MM.1S (cell line): ENCODE measurements at regions not wholly inside any gene's neighbourhood (a gene's known extent, or its start where the extent isn't known, plus 50 kb on each side); places are given as distances from the start of the nearest gene placed in this dataset.

ENCODE experiments used
- DNase-seq: peaks from one replicate; pipeline ENCODE4 v3.0.0-alpha.2; 2015
- H2AFZ ChIP-seq: fragments of 300-600 bp; sonication (generic); 2 replicates; pipeline ENCODE4 v1.6.0; 2016; ENCODE audit warnings: antibody characterized with exemption, low read length
- H3F3A ChIP-seq: fragments of 300-600 bp; sonication (generic); 2 replicates; pipeline ENCODE4 v1.6.1; 2016; ENCODE audit warnings: mild to moderate bottlenecking, antibody characterized with exemption, low read length, moderate library complexity, mixed read lengths; ENCODE audit not compliant: insufficient read depth
- H3K27ac ChIP-seq: fragments of 300-600 bp; sonication (generic); 2 replicates; pipeline ENCODE4 v1.5.1; 2016; ENCODE audit warnings: mild to moderate bottlenecking, low read length
- H3K27me3 ChIP-seq: fragments of 300-600 bp; sonication (generic); replicated peaks from 2 replicates; pipeline ENCODE4 v1.6.0; 2016; ENCODE audit warnings: low read length; ENCODE audit not compliant: insufficient read depth
- H3K36me3 ChIP-seq: fragments of 300-600 bp; sonication (generic); replicated peaks from 2 replicates; pipeline ENCODE4 v1.6.1; 2016; ENCODE audit warnings: mild to moderate bottlenecking, low read length, mixed read lengths; ENCODE audit not compliant: insufficient read depth
- H3K4me1 ChIP-seq: fragments of 300-600 bp; sonication (generic); 2 replicates; pipeline ENCODE4 v1.6.1; 2016; ENCODE audit warnings: low read length, mixed read lengths
- H3K4me2 ChIP-seq: fragments of 300-600 bp; sonication (generic); 2 replicates; pipeline ENCODE4 v1.6.0; 2016; ENCODE audit warnings: low read depth, low read length
- H3K4me3 ChIP-seq: fragments of 300-600 bp; sonication (generic); 2 replicates; pipeline ENCODE4 v1.5.1; 2016; ENCODE audit warnings: low read length, mixed read lengths
- H3K79me2 ChIP-seq: fragments of 300-600 bp; sonication (generic); 2 replicates; pipeline ENCODE4 v1.6.1; 2016; ENCODE audit warnings: mixed run types, low read length, mixed read lengths
- H3K9ac ChIP-seq: fragments of 300-600 bp; sonication (generic); 2 replicates; pipeline ENCODE4 v1.6.1; 2016; ENCODE audit warnings: low read length, mixed read lengths
- H3K9me2 ChIP-seq: fragments of 300-600 bp; sonication (generic); replicated peaks from 2 replicates; pipeline ENCODE4 v1.6.1; 2016; ENCODE audit warnings: mild to moderate bottlenecking, low read length, mixed read lengths; ENCODE audit not compliant: insufficient read depth
- H3K9me3 ChIP-seq: fragments of 300-600 bp; sonication (generic); replicated peaks from 2 replicates; pipeline ENCODE4 v1.6.1; 2016; ENCODE audit warnings: mild to moderate bottlenecking, low read length, mixed read lengths; ENCODE audit not compliant: insufficient read depth
- H4K20me1 ChIP-seq: fragments of 300-600 bp; sonication (generic); 2 replicates; pipeline ENCODE4 v1.6.1; 2016; ENCODE audit warnings: mild to moderate bottlenecking, low read length, moderate library complexity, mixed read lengths; ENCODE audit not compliant: insufficient read depth
- EZH2 ChIP-seq: fragments of 300-600 bp; sonication (generic); optimal IDR thresholded peaks from 2 replicates; pipeline ENCODE3; 2017; ENCODE audit warnings: low read depth, mild to moderate bottlenecking, antibody characterized with exemption, low read length, mixed read lengths
- EZH2phosphoT487 ChIP-seq: fragments of 300-600 bp; sonication (generic); IDR thresholded peaks from 2 replicates; pipeline ENCODE4 v1.6.1; 2018; ENCODE audit warnings: antibody characterized with exemption, low read length
- TF ChIP-seq, protein P1 (sequence below): fragments of 300-600 bp; sonication (generic); IDR thresholded peaks from 2 replicates; pipeline ENCODE4 v1.5.1; 2016; ENCODE audit warnings: antibody characterized with exemption, low read length, mixed read lengths

DNA sequence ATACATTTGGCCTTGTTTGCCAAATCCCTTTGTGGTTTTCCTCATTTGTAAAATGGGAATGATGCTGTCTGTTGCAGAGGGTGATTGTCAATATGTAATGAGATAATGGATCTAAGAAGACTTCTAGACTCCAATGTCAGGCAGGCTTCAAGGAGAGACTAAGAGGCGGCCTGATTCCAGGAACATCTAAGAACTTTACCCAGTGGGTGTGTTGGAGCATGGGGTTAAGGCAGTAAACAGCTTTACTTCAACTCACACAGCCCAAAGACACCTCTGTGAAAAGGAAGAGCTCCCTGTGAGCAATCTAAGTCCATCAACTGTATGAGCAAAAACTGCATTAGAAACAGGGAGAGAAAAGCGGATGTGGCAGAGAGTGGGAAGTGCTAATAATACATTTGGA, 560.6 kb downstream of the PDCD6IP start:
- no peak overlapping the region for H3K9ac ChIP-seq
- TF ChIP-seq EZH2: no peak
- TF ChIP-seq, protein P1, sequence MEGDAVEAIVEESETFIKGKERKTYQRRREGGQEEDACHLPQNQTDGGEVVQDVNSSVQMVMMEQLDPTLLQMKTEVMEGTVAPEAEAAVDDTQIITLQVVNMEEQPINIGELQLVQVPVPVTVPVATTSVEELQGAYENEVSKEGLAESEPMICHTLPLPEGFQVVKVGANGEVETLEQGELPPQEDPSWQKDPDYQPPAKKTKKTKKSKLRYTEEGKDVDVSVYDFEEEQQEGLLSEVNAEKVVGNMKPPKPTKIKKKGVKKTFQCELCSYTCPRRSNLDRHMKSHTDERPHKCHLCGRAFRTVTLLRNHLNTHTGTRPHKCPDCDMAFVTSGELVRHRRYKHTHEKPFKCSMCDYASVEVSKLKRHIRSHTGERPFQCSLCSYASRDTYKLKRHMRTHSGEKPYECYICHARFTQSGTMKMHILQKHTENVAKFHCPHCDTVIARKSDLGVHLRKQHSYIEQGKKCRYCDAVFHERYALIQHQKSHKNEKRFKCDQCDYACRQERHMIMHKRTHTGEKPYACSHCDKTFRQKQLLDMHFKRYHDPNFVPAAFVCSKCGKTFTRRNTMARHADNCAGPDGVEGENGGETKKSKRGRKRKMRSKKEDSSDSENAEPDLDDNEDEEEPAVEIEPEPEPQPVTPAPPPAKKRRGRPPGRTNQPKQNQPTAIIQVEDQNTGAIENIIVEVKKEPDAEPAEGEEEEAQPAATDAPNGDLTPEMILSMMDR: no peak
- no peak for TF ChIP-seq EZH2phosphoT487
- peaks cover 11% of the 10 kb centered on the region for H3K27me3 ChIP-seq

GRCh38 chr3:34360713-34361112, 562.3 kb downstream of the PDCD6IP start:
- TF ChIP-seq, protein P1: no peak
- TF ChIP-seq EZH2 (no peak), EZH2phosphoT487 (no peak)
- H3K9me3 ChIP-seq: no peaks in the 10 kb centered on the region
- H3K36me3 ChIP-seq: no peaks in the 10 kb centered on the region

More for the DNA sequence above, 560.6 kb downstream of the PDCD6IP start:
- Histone ChIP-seq H3K9me3 (no peaks in the 10 kb centered on the region), H3K4me3 (no peak overlapping the region), H3F3A (peaks cover 11% of the 10 kb centered on the region), H3K4me1 (peaks cover 16% of the 10 kb centered on the region), H3K9me2 (no peaks in the 10 kb centered on the region), H3K4me2 (no peak overlapping the region), H3K79me2 (no peaks in the 10 kb centered on the region), H4K20me1 (no peaks in the 10 kb centered on the region), H3K36me3 (no peaks in the 10 kb centered on the region), H2AFZ (no peak overlapping the region), H3K27ac (no peak overlapping the region)
- no peak for DNase-seq

GRCh38 chr3:34361921-34362320, 563.5 kb downstream of the PDCD6IP start:
- H3K9me2 ChIP-seq: no peaks in the 10 kb centered on the region
- TF ChIP-seq EZH2 (no peak), EZH2phosphoT487 (no peak)
- TF ChIP-seq, protein P1: no peak
- no peak overlapping the region for H2AFZ ChIP-seq
- peaks cover 16% of the 10 kb centered on the region for H3K4me1 ChIP-seq
- H3K4me2 ChIP-seq: peak overlapping the region; percentile 58
- H3F3A ChIP-seq: peaks cover 11% of the 10 kb centered on the region
- H3K4me3 ChIP-seq: no peak overlapping the region
- peaks cover 19% of the 10 kb centered on the region for H3K27me3 ChIP-seq
- DNase-seq: peak; percentile 86
- no peaks in the 10 kb centered on the region for H3K79me2 ChIP-seq
- H3K27ac ChIP-seq: no peak overlapping the region; the same call in 1 of the 2 replicates
- no peaks in the 10 kb centered on the region for H3K9me3 ChIP-seq
- H3K36me3 ChIP-seq: no peaks in the 10 kb centered on the region
- H4K20me1 ChIP-seq: no peaks in the 10 kb centered on the region
- H3K9ac ChIP-seq: no peak overlapping the region

More at GRCh38 chr3:34360713-34361112, 562.3 kb downstream of the PDCD6IP start:
- peaks cover 19% of the 10 kb centered on the region for H3K27me3 ChIP-seq
- H3K9me2 ChIP-seq: no peaks in the 10 kb centered on the region
- H4K20me1 ChIP-seq: no peaks in the 10 kb centered on the region
- no peak overlapping the region for H3K4me3 ChIP-seq
- peaks cover 11% of the 10 kb centered on the region for H3F3A ChIP-seq
- H2AFZ ChIP-seq: no peak overlapping the region
- peaks cover 16% of the 10 kb centered on the region for H3K4me1 ChIP-seq
- H3K4me2 ChIP-seq: no peak overlapping the region
- H3K27ac ChIP-seq: no peak overlapping the region
- DNase-seq: no peak
- no peaks in the 10 kb centered on the region for H3K79me2 ChIP-seq
- H3K9ac ChIP-seq: no peak overlapping the region
